Ovary (tissue), 3 donors: ENCODE measurements at regions not wholly inside any gene's neighbourhood (a gene's known extent, or its start where the extent isn't known, plus 50 kb on each side); places are given as distances from the start of the nearest gene placed in this dataset.

Source experiments
- EP300 ChIP-seq: sonication (generic); formaldehyde crosslinking; IDR thresholded peaks from one replicate; pipeline ENCODE4 v1.6.1; 2017; ENCODE audit warnings: antibody characterized with exemption
- TF ChIP-seq, protein P1 (sequence below), 3 donors: fragments of 450-650 bp in 2 of 3; fragments of 200-600 bp in 1 of 3; IDR thresholded peaks; one replicate each; pipeline versions ENCODE4 v1.5.1 to v1.8.0; 2016 to 2022; ENCODE audit warnings: antibody characterized with exemption in 3 of 3, mild to moderate bottlenecking in 1 of 3
- donor health status: DM: no; HTN: no; CAD: no.

DNA sequence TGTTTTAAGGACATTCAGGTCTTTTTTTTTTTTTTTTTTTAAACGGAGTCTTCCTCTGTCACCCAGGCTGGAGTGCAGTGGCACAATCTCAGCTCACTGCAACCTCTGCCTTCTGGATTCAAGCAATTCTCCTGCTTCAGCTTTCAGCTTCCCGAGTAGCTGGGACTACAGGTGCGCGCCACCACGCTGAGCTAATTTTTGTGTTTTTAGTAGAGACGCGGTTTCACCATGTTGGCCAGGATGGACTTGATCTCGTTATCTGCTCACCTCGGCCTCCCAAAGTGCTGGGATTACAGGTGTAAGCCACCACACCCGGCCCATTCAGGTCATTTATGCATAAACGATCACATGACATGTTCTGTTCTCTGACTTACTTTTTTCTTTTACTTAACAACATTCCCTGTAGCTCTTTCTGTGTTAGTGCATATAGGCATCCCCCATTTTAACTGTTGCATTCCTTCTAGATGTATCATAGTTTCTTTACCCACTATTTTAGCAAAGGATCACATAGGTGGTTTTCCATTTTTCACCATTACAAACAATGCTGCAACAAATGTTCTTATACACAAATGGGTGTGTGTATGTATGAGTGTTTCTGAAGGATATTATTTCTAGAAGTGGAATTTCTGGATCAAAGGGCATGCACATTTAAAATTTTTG lies 74.2 kb downstream of the ARF6 start:
- TF ChIP-seq, protein P1, sequence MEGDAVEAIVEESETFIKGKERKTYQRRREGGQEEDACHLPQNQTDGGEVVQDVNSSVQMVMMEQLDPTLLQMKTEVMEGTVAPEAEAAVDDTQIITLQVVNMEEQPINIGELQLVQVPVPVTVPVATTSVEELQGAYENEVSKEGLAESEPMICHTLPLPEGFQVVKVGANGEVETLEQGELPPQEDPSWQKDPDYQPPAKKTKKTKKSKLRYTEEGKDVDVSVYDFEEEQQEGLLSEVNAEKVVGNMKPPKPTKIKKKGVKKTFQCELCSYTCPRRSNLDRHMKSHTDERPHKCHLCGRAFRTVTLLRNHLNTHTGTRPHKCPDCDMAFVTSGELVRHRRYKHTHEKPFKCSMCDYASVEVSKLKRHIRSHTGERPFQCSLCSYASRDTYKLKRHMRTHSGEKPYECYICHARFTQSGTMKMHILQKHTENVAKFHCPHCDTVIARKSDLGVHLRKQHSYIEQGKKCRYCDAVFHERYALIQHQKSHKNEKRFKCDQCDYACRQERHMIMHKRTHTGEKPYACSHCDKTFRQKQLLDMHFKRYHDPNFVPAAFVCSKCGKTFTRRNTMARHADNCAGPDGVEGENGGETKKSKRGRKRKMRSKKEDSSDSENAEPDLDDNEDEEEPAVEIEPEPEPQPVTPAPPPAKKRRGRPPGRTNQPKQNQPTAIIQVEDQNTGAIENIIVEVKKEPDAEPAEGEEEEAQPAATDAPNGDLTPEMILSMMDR (IDR thresholded peaks at IDR 0.05), result no peak
- no peak for TF ChIP-seq EP300
